ENCODE measurements at regions not wholly inside any gene's neighbourhood (a gene's known extent, or its start where the extent isn't known, plus 50 kb on each side); places are given as distances from the start of the nearest gene placed in this dataset.

- TF ChIP-seq CTCF (IDR thresholded peaks at IDR 0.05): no peak
- TF ChIP-seq POLR2A (IDR thresholded peaks at IDR 0.05): no peak
- no peak for TF ChIP-seq POLR2AphosphoS5 (IDR thresholded peaks at IDR 0.05)
- no peak for TF ChIP-seq EP300 (IDR thresholded peaks at IDR 0.05)
Measured at GRCh38 chr1:4010814-4011605, 110.9 kb upstream of the C1orf174 start.
